Caco-2 (cell line): ENCODE measurements at regions not wholly inside any gene's neighbourhood (a gene's known extent, or its start where the extent isn't known, plus 50 kb on each side); places are given as distances from the start of the nearest gene placed in this dataset.

Source experiments
- BruUV-seq: library from RNA; stranded (reverse); fragments of 400-500 nt; replicated peaks from 2 replicates; lab custom pipeline; 2021; lab: Mats Ljungman, UMichigan
- CTCF ChIA-PET: fragments of 300-600 bp; sonication (Branson Sonifier 250); formaldehyde crosslinking; loops from one replicate; lab custom pipeline; 2022; ENCODE audit warnings: antibody characterized with exemption; lab: Charles Lee
- POLR2A ChIA-PET: fragments of 300-600 bp; sonication (Branson Sonifier 250); formaldehyde crosslinking; loops from one replicate; lab custom pipeline; 2022; ENCODE audit warnings: antibody characterized with exemption; lab: Charles Lee
- DNase-seq, 2 experiments: peaks; one replicate each; pipeline versions ENCODE4 v3.0.0 to v3.0.0-alpha.2; 2020 to 2022
- H3K27me3 ChIP-seq: replicated peaks from 2 replicates; pipeline ENCODE4 v1.6.0; 2011; ENCODE audit warnings: low read length; ENCODE audit not compliant: control insufficient read depth, insufficient read depth
- H3K36me3 ChIP-seq: 2 replicates; pipeline ENCODE4 v1.5.1; 2011; ENCODE audit warnings: low read length; ENCODE audit not compliant: control insufficient read depth, insufficient read depth
- H3K4me1 ChIP-seq: fragments of 250-450 bp; sonication (Bioruptor Pico); 2 replicates; pipeline ENCODE4 v1.5.1; 2020; ENCODE audit warnings: mild to moderate bottlenecking
- H3K4me3 ChIP-seq: 2 replicates; pipeline ENCODE4 v1.5.1; 2011; ENCODE audit warnings: low read depth, mild to moderate bottlenecking, control low read depth, low read length
- H3K9me3 ChIP-seq: fragments of 250-450 bp; sonication (Bioruptor Pico); 2 replicates; pipeline ENCODE4 v1.5.1; 2020; ENCODE audit warnings: mild to moderate bottlenecking, moderate library complexity
- H3K27ac Mint-ChIP-seq: one replicate; pipeline ENCODE4 v1.8.0; 2022; ENCODE audit warnings: mixed read lengths; ENCODE audit not compliant: unreplicated experiment
- H3K27me3 Mint-ChIP-seq: one replicate; pipeline ENCODE4 v1.8.0; 2022; ENCODE audit warnings: mixed read lengths; ENCODE audit not compliant: insufficient read depth, unreplicated experiment
- H3K36me3 Mint-ChIP-seq: one replicate; pipeline ENCODE4 v1.8.0; 2022; ENCODE audit warnings: mild to moderate bottlenecking, mixed read lengths; ENCODE audit not compliant: insufficient read depth, unreplicated experiment
- H3K4me1 Mint-ChIP-seq: one replicate; pipeline ENCODE4 v1.8.0; 2022; ENCODE audit warnings: low read depth, mixed read lengths; ENCODE audit not compliant: unreplicated experiment
- H3K4me3 Mint-ChIP-seq: one replicate; pipeline ENCODE4 v1.8.0; 2022; ENCODE audit warnings: mild to moderate bottlenecking, moderate library complexity, mixed read lengths; ENCODE audit not compliant: unreplicated experiment
- H3K9me3 Mint-ChIP-seq: one replicate; pipeline ENCODE4 v1.8.0; 2022; ENCODE audit warnings: mixed read lengths; ENCODE audit not compliant: unreplicated experiment
- CTCF ChIP-seq, 2 experiments: fragments of 200-600 bp in 1 of 2; IDR thresholded peaks; 1 replicate in 1 of 2; 2 replicates in 1 of 2; pipeline versions ENCODE4 v1.5.1 to v1.8.0; 2011 to 2022; ENCODE audit warnings: antibody characterized with exemption in 1 of 2, control low read depth in 1 of 2, inconsistent platforms in 1 of 2, low read depth in 1 of 2, low read length in 1 of 2, mild to moderate bottlenecking in 1 of 2, moderate library complexity in 1 of 2; ENCODE audit not compliant: insufficient read depth in 1 of 2, severe bottlenecking in 1 of 2, unreplicated experiment in 1 of 2
- intact Hi-C: fragments of 100-400 bp; cut with micrococcal nuclease; formaldehyde crosslinking; loops from one replicate; pipeline ENCODE4 v1.10.0; 2022; ENCODE audit not compliant: unreplicated experiment

DNA sequence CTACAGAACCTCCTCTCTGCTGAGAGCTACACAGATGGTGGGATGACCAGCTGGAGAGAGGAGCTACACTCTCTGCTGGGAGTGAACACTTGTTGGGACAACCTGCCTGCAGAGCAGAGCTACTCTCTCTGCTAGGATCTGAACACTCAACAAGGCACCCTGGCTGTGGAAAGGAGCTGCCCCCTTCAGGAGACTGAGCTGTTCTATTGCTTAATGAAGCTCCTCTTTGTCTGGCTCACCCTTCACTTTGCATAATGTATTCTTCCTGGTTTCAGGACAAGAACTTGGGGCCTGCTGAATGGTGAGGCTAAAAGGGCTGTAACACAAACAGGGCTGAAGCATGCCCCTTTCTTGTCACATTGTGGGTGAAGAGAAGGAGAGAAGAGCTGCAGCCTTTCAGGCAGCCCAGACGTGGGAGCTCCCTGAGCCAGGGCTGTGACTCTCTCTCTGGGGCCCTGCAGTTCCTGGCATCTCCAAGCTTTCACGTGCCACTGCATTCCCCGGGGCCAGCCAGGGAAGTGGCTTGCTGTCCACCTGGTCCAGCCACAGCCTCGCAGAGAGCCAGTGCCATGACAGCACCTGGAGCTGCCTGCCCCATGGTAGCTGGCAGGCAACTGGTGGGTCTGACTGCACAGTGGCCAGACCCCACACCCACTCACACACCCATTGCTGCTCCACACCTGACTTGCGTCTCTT is 272.8 kb upstream of the KCNJ16 start:
- intact Hi-C loops, result no loop called here
- no peak overlapping the region for H3K4me3 Mint-ChIP-seq

DNA sequence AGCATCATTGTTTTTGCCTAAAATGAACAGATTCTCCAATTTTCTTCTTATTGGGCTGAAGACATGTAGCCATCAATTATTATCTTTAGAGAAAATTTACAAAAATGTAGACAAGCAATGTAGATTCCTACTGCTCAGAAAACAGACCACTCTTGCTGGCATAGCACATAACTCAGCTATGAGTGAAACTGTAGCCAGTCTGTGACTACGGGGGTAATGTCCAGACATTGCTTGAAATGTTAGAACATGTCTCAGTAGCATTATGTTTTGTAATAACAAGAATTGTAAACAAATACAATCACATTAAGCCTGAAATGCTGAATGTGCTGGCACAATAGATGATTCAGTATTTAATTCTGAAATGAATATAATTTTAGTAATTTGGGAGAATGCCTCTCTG is 265.7 kb upstream of the KCNJ16 start:
- no peak for TF ChIP-seq CTCF (IDR thresholded peaks at IDR 0.05; ENCODE audit: insufficient read depth in 1 of 2, low read depth in 1 of 2, low read length in 1 of 2, severe bottlenecking in 1 of 2, unreplicated experiment in 1 of 2)
- H3K4me1 Mint-ChIP-seq, result peaks cover 15% of the 10 kb centered on the region
- ChIA-PET CTCF (no interaction called here), POLR2A (no interaction called here)
- intact Hi-C loops, result no loop called here
- H3K27ac Mint-ChIP-seq, result no peak overlapping the region
- Histone ChIP-seq H3K4me1 (no peaks in the 10 kb centered on the region), H3K9me3 (no peaks in the 10 kb centered on the region), H3K4me3 (no peak overlapping the region), H3K36me3 (no peaks in the 10 kb centered on the region), H3K27me3 (no peaks in the 10 kb centered on the region)
- no peaks in the 10 kb centered on the region for H3K9me3 Mint-ChIP-seq
- no TSS peak for BruUV-seq
- no peak for DNase-seq
- H3K27me3 Mint-ChIP-seq, result no peaks in the 10 kb centered on the region
- no peak overlapping the region for H3K4me3 Mint-ChIP-seq
- H3K36me3 Mint-ChIP-seq, result no peaks in the 10 kb centered on the region

More for the DNA sequence above, 272.8 kb upstream of the KCNJ16 start:
- Mint-ChIP-seq H3K36me3 (no peaks in the 10 kb centered on the region), H3K27ac (no peak overlapping the region), H3K27me3 (no peaks in the 10 kb centered on the region), H3K9me3 (peaks cover 27% of the 10 kb centered on the region), H3K4me1 (no peaks in the 10 kb centered on the region)
- POLR2A ChIA-PET, result no interaction called here
- H3K27me3 ChIP-seq, result no peaks in the 10 kb centered on the region
- no peaks in the 10 kb centered on the region for H3K36me3 ChIP-seq
- BruUV-seq, result no TSS peak
- DNase-seq, result no peak
- H3K4me3 ChIP-seq, result no peak overlapping the region
- no peak for TF ChIP-seq CTCF (IDR thresholded peaks at IDR 0.05; ENCODE audit: insufficient read depth in 1 of 2, low read depth in 1 of 2, low read length in 1 of 2, severe bottlenecking in 1 of 2, unreplicated experiment in 1 of 2)
- no peaks in the 10 kb centered on the region for H3K4me1 ChIP-seq
- H3K9me3 ChIP-seq, result peaks cover 3% of the 10 kb centered on the region; the same call in 1 of the 2 replicates
- CTCF ChIA-PET, result no interaction called here

- BruUV-seq, result no TSS peak
- Mint-ChIP-seq H3K9me3 (no peaks in the 10 kb centered on the region), H3K4me3 (no peak overlapping the region), H3K27ac (no peak overlapping the region), H3K36me3 (no peaks in the 10 kb centered on the region), H3K27me3 (no peaks in the 10 kb centered on the region), H3K4me1 (peaks cover 15% of the 10 kb centered on the region)
- Histone ChIP-seq H3K27me3 (no peaks in the 10 kb centered on the region), H3K36me3 (no peaks in the 10 kb centered on the region), H3K4me1 (no peaks in the 10 kb centered on the region), H3K4me3 (no peak overlapping the region), H3K9me3 (no peaks in the 10 kb centered on the region)
- DNase-seq, result no peak
- ChIA-PET POLR2A (no interaction called here), CTCF (no interaction called here)
- TF ChIP-seq CTCF (IDR thresholded peaks at IDR 0.05; ENCODE audit: insufficient read depth in 1 of 2, low read depth in 1 of 2, low read length in 1 of 2, severe bottlenecking in 1 of 2, unreplicated experiment in 1 of 2), result no peak
- intact Hi-C loops, result loop anchor here (5.0 kb wide), 1 partner anchor 102 kb away; no protein-coding TSS in a partner anchor
Measured at GRCh38 chr17:69810326-69810965, 264.6 kb upstream of the KCNJ16 start.
